ENCODE measurements at regions not wholly inside any gene's neighbourhood (a gene's known extent, or its start where the extent isn't known, plus 50 kb on each side); places are given as distances from the start of the nearest gene placed in this dataset.

DNA sequence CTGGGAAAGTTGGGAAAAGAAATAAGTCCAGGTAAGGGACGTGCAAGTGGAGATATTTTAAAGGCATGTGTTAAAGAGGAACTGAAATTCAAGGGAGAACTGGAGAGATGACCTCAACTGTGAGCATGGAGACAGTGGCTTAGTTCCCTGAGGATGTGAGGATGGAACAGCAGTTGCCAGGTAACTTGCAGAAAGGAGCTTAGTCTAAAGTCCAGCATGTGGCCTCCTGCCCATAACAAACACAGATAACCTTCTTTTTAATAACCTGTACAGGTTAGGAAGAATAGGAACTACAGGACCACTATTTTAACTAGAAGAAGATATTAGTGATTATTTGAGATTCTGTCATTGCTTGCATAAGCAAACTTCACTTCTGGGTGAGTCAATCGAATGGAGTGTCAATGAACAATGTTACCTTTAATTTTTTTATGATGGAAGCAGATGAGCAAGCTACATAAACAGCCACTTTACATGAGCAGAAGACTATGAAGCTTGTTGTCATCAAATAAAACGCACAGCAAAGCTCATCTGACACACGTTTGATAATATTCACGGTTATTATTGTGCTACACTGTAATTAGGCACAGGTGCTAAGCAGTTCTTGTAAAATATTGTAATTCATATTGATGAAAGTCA is 291.7 kb upstream of the DDHD1 start:
- no peak overlapping the region for H3K27ac ChIP-seq (ENCODE audit: low read depth in 1 of 2, low read length in 2 of 2)
- intact Hi-C loops (cut with DNase I): no loop called here
- ATAC-seq (ENCODE audit: low FRiP score) (no peak), DNase-seq (no peak)
- no peaks in the 10 kb centered on the region for H3K4me1 ChIP-seq (ENCODE audit: control insufficient read depth in 1 of 2, insufficient read depth in 2 of 2, low read length in 2 of 2)
- H3K36me3 ChIP-seq (ENCODE audit: control insufficient read depth in 1 of 2, insufficient read depth in 2 of 2, low read length in 1 of 2): no peaks in the 10 kb centered on the region
- 87 to 90% methylated on average over 5 of the region's 5 CpGs for WGBS, 2 donors
- no peaks in the 10 kb centered on the region for H3K27me3 ChIP-seq (ENCODE audit: control insufficient read depth in 1 of 2, insufficient read depth in 2 of 2, low read length in 1 of 2)
- no peak overlapping the region for H3K4me3 ChIP-seq (ENCODE audit: low read length in 2 of 2)
- H3K9me3 ChIP-seq (ENCODE audit: control insufficient read depth, low read length): no peaks in the 10 kb centered on the region

DNA sequence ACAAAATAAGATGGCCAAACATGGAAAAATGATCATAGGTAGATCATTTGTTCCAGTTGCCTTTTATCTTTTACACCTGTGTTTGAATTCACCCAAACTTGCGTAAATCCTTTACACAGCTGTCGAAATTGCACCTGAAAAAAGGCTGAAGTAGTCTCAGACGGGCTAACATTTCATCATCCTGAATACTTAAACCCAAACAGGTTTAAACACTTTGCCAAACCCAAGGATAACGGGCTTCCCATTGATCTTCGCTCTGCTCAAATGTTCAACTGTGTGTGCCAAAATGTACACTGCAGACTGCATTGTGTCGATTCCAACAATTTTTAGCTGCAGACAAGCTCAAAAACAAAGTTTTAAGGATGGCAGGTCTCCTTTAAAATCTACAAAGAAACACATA is 288.7 kb upstream of the DDHD1 start:
- WGBS, 2 donors: 79 to 81% methylated on average over 6 of the region's 6 CpGs
- ATAC-seq (ENCODE audit: low FRiP score): no peak
- DNase-seq: no peak
- Histone ChIP-seq H3K27me3 (ENCODE audit: control insufficient read depth in 1 of 2, insufficient read depth in 2 of 2, low read length in 1 of 2) (no peaks in the 10 kb centered on the region), H3K4me1 (ENCODE audit: control insufficient read depth in 1 of 2, insufficient read depth in 2 of 2, low read length in 2 of 2) (no peaks in the 10 kb centered on the region), H3K36me3 (ENCODE audit: control insufficient read depth in 1 of 2, insufficient read depth in 2 of 2, low read length in 1 of 2) (no peaks in the 10 kb centered on the region), H3K4me3 (ENCODE audit: low read length in 2 of 2) (no peak overlapping the region), H3K27ac (ENCODE audit: low read depth in 1 of 2, low read length in 2 of 2) (no peak overlapping the region), H3K9me3 (ENCODE audit: control insufficient read depth, low read length) (no peaks in the 10 kb centered on the region)
- intact Hi-C loops (cut with DNase I): no loop called here

DNA sequence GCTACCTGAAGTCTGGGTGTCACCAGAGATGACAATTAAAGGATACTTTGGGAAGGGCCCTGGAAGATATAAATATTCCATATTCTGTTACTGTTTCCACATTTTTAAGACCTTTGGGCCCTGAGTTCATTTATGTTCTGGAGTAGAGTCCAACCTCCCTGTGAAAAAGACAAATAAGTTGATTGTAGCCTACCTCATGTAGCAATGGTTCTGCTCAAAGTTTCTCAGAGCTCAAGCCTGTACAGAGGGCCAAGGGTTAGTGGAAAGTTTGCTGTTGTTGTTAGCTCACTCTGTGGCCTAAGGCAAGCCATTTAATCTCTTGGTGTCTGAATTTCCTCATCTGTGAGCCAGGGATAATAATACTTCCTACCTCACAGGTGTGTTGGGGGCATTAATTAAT is 284.7 kb upstream of the DDHD1 start:
- DNase-seq: no peak
- Histone ChIP-seq H3K27me3 (ENCODE audit: control insufficient read depth in 1 of 2, insufficient read depth in 2 of 2, low read length in 1 of 2) (no peaks in the 10 kb centered on the region), H3K36me3 (ENCODE audit: control insufficient read depth in 1 of 2, insufficient read depth in 2 of 2, low read length in 1 of 2) (no peaks in the 10 kb centered on the region), H3K4me3 (ENCODE audit: low read length in 2 of 2) (no peak overlapping the region), H3K4me1 (ENCODE audit: control insufficient read depth in 1 of 2, insufficient read depth in 2 of 2, low read length in 2 of 2) (no peaks in the 10 kb centered on the region), H3K27ac (ENCODE audit: low read depth in 1 of 2, low read length in 2 of 2) (no peak overlapping the region), H3K9me3 (ENCODE audit: control insufficient read depth, low read length) (no peaks in the 10 kb centered on the region)
- intact Hi-C loops (cut with DNase I): no loop called here
- ATAC-seq (ENCODE audit: low FRiP score): no peak

GRCh38 chr14:53432378-53432802 is 279.3 kb upstream of the DDHD1 start:
- intact Hi-C loops (cut with DNase I): no loop called here
- no peak overlapping the region for H3K27ac ChIP-seq (ENCODE audit: low read depth in 1 of 2, low read length in 2 of 2)
- H3K36me3 ChIP-seq (ENCODE audit: control insufficient read depth in 1 of 2, insufficient read depth in 2 of 2, low read length in 1 of 2): no peaks in the 10 kb centered on the region
- DNase-seq (no peak), ATAC-seq (ENCODE audit: low FRiP score) (no peak)
- no peaks in the 10 kb centered on the region for H3K27me3 ChIP-seq (ENCODE audit: control insufficient read depth in 1 of 2, insufficient read depth in 2 of 2, low read length in 1 of 2)
- no peak overlapping the region for H3K4me3 ChIP-seq (ENCODE audit: low read length in 2 of 2)
- no peaks in the 10 kb centered on the region for H3K9me3 ChIP-seq (ENCODE audit: control insufficient read depth, low read length)
- WGBS, 2 donors: 28 to 47% methylated on average over 2 of the region's 2 CpGs
- no peaks in the 10 kb centered on the region for H3K4me1 ChIP-seq (ENCODE audit: control insufficient read depth in 1 of 2, insufficient read depth in 2 of 2, low read length in 2 of 2)

DNA sequence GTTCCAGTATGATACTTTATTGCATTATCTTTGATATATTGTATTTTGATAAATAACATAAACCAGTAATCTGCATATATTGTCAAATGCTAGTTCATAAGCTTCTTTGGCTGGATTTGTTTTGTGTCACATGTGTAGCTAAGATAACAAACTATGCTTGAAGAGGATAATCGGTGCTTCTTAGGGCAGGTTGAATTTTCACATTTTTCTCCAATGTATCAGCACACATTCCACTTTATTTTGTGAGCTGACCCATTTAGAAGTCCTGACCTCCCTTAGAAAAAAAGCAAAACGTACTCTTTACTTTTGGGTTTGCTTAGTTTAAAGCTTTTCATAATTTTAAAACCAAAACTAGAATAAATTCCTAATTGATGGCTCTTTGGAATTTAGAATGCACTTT is 277.7 kb upstream of the DDHD1 start:
- Histone ChIP-seq H3K9me3 (ENCODE audit: control insufficient read depth, low read length) (no peaks in the 10 kb centered on the region), H3K27ac (ENCODE audit: low read depth in 1 of 2, low read length in 2 of 2) (no peak overlapping the region), H3K36me3 (ENCODE audit: control insufficient read depth in 1 of 2, insufficient read depth in 2 of 2, low read length in 1 of 2) (no peaks in the 10 kb centered on the region), H3K27me3 (ENCODE audit: control insufficient read depth in 1 of 2, insufficient read depth in 2 of 2, low read length in 1 of 2) (no peaks in the 10 kb centered on the region), H3K4me1 (ENCODE audit: control insufficient read depth in 1 of 2, insufficient read depth in 2 of 2, low read length in 2 of 2) (no peaks in the 10 kb centered on the region), H3K4me3 (ENCODE audit: low read length in 2 of 2) (no peak overlapping the region)
- 27 to 36% methylated on average over 2 of the region's 2 CpGs for WGBS, 2 donors
- no peak for ATAC-seq (ENCODE audit: low FRiP score)
- intact Hi-C loops (cut with DNase I): no loop called here
- no peak for DNase-seq

DNA sequence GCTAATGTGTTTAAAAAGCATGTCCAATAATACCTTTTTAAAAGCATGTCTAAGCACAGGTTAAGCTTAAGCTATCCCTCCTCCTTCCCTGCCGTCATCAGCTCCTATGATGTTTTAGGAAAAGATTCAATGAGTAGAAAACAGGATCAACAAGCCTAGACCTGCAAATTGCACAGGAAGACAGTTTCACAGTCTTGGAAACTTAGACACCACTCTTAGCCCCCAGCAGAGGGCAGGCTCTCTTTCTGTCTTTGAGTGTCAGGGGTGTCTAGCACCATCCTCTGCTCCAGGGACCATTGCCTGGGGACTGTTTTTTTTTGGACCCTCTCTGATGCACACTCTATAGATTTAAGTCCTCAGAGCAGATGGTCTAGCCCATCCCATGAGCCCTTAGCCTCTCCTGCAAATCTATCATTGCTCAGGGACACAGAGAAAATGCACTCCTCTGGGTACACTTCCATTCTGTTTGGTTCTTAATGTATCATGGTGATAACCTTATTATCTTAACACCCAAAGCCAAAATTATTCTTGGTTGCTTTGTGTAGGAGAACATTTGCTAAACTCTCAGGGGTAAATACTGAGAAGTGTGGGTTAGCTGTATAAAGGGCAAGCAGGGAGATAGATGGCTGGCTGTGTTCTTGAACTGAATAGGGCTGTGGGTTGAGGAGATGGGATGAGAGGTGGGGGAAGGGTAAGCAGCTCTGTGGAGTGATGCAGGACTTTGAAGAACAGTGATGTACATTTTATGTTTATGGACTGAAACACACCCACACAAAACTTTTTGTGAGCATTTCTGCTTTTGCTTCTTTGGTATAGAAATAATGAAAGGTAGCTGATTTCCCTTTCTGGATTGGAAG is 259.9 kb upstream of the DDHD1 start:
- intact Hi-C loops (cut with DNase I): no loop called here
- no peak for DNase-seq
- H3K27me3 ChIP-seq (ENCODE audit: control insufficient read depth in 1 of 2, insufficient read depth in 2 of 2, low read length in 1 of 2): no peaks in the 10 kb centered on the region
- H3K4me1 ChIP-seq (ENCODE audit: control insufficient read depth in 1 of 2, insufficient read depth in 2 of 2, low read length in 2 of 2): no peaks in the 10 kb centered on the region
- ATAC-seq (ENCODE audit: low FRiP score): no peak
- no peaks in the 10 kb centered on the region for H3K36me3 ChIP-seq (ENCODE audit: control insufficient read depth in 1 of 2, insufficient read depth in 2 of 2, low read length in 1 of 2)
- 75% methylated on average over 1 of the region's 1 CpG for WGBS, 2 donors
- no peaks in the 10 kb centered on the region for H3K9me3 ChIP-seq (ENCODE audit: control insufficient read depth, low read length)
- H3K4me3 ChIP-seq (ENCODE audit: low read length in 2 of 2): no peak overlapping the region
- H3K27ac ChIP-seq (ENCODE audit: low read depth in 1 of 2, low read length in 2 of 2): no peak overlapping the region

DNA sequence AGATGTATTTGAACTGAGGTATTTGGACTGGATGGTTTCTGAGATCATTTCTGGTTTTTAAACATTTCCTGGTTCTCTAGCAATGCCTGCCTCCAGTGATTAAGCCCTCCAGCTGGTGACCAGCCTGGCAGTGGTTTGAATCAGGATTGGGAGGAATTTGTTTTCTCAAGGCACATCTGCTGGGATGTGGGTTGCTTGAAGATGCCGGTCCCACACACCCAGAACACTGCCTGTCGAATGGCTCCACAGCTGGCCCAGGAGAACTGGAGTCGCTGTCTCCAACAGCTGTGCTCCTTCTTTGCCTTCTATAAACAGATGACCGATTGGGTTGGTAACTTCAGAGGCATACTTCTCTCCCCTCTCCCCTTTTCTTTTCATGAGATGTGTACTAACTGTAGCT is 258.0 kb upstream of the DDHD1 start:
- no peak overlapping the region for H3K27ac ChIP-seq (ENCODE audit: low read depth in 1 of 2, low read length in 2 of 2)
- H3K4me3 ChIP-seq (ENCODE audit: low read length in 2 of 2): no peak overlapping the region
- H3K27me3 ChIP-seq (ENCODE audit: control insufficient read depth in 1 of 2, insufficient read depth in 2 of 2, low read length in 1 of 2): no peaks in the 10 kb centered on the region
- intact Hi-C loops (cut with DNase I): no loop called here
- WGBS, 2 donors: 51 to 61% methylated on average over 4 of the region's 4 CpGs
- H3K36me3 ChIP-seq (ENCODE audit: control insufficient read depth in 1 of 2, insufficient read depth in 2 of 2, low read length in 1 of 2): no peaks in the 10 kb centered on the region
- H3K4me1 ChIP-seq (ENCODE audit: control insufficient read depth in 1 of 2, insufficient read depth in 2 of 2, low read length in 2 of 2): no peaks in the 10 kb centered on the region
- no peak for DNase-seq
- no peaks in the 10 kb centered on the region for H3K9me3 ChIP-seq (ENCODE audit: control insufficient read depth, low read length)
- ATAC-seq (ENCODE audit: low FRiP score): no peak

DNA sequence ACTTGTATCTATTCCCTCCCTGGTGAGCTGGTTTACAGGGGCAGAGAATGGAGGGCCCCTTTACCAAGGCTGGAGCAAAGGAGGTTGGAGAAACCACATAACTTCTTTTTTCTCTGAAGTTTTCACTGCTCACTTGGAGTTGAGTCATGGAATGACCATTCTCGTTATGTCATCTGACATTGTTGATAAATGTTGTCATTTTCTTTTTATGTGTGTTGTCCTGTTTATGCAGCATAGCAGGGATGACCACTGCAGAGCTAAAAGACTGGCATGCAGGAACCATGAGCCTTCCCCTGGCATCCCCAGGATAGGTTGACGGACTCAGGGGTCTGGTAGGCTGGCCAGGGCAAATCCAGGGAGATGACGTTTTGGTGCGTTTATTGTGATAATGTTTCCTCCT is 256.8 kb upstream of the DDHD1 start:
- intact Hi-C loops (cut with DNase I): no loop called here
- Histone ChIP-seq H3K4me3 (ENCODE audit: low read length in 2 of 2) (no peak overlapping the region), H3K4me1 (ENCODE audit: control insufficient read depth in 1 of 2, insufficient read depth in 2 of 2, low read length in 2 of 2) (no peaks in the 10 kb centered on the region), H3K27ac (ENCODE audit: low read depth in 1 of 2, low read length in 2 of 2) (no peak overlapping the region), H3K9me3 (ENCODE audit: control insufficient read depth, low read length) (no peaks in the 10 kb centered on the region), H3K27me3 (ENCODE audit: control insufficient read depth in 1 of 2, insufficient read depth in 2 of 2, low read length in 1 of 2) (no peaks in the 10 kb centered on the region), H3K36me3 (ENCODE audit: control insufficient read depth in 1 of 2, insufficient read depth in 2 of 2, low read length in 1 of 2) (no peaks in the 10 kb centered on the region)
- ATAC-seq (ENCODE audit: low FRiP score) (no peak), DNase-seq (no peak)
- 65 to 78% methylated on average over 4 of the region's 4 CpGs for WGBS, 2 donors

DNA sequence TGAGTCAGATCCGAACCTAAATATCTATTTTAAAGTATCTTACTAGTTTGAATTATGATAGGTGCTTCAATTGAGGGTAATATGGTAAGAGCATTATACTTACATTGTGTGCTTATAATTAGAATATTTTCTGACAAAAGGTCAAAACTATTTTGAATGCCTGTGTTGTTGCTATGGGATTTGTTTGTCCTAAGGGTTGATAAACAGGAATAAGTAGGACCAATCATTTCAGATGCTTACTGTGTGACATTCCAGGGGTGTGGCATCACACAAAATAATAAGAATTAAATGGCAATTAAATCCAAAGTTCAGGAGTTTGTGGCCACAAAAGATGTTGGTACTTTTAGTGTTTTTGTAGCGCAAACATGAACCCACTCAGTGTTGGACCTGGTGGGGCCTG is 256.2 kb upstream of the DDHD1 start:
- ATAC-seq (ENCODE audit: low FRiP score): no peak
- intact Hi-C loops (cut with DNase I): no loop called here
- no peaks in the 10 kb centered on the region for H3K9me3 ChIP-seq (ENCODE audit: control insufficient read depth, low read length)
- H3K36me3 ChIP-seq (ENCODE audit: control insufficient read depth in 1 of 2, insufficient read depth in 2 of 2, low read length in 1 of 2): no peaks in the 10 kb centered on the region
- no peak overlapping the region for H3K27ac ChIP-seq (ENCODE audit: low read depth in 1 of 2, low read length in 2 of 2)
- H3K4me3 ChIP-seq (ENCODE audit: low read length in 2 of 2): no peak overlapping the region
- WGBS, 2 donors: 87% methylated on average over 2 of the region's 2 CpGs
- H3K27me3 ChIP-seq (ENCODE audit: control insufficient read depth in 1 of 2, insufficient read depth in 2 of 2, low read length in 1 of 2): no peaks in the 10 kb centered on the region
- H3K4me1 ChIP-seq (ENCODE audit: control insufficient read depth in 1 of 2, insufficient read depth in 2 of 2, low read length in 2 of 2): no peaks in the 10 kb centered on the region
- DNase-seq: no peak

Measured in aorta (tissue), 5 donors.